Small intestine (tissue), 7 donors: ENCODE measurements at regions not wholly inside any gene's neighbourhood (a gene's known extent, or its start where the extent isn't known, plus 50 kb on each side); places are given as distances from the start of the nearest gene placed in this dataset.

ENCODE experiments used
- DNase-seq, 2 donors: peaks; one replicate each; pipeline versions ENCODE4 v3.0.0 to v3.0.0-alpha.2; 2013
- FAIRE-seq: peaks from 2 replicates; lab custom pipeline; 2012; peaks lifted over from hg19 to GRCh38; lab: Jason Lieb, UNC
- H3K27ac ChIP-seq, 3 donors: one replicate each; pipeline ENCODE4 v1.5.1; 2013; ENCODE audit warnings: low read length in 2 of 3, mild to moderate bottlenecking in 2 of 3, control low read depth in 1 of 3, inconsistent platforms in 1 of 3, low read depth in 1 of 3, moderate library complexity in 1 of 3
- H3K27me3 ChIP-seq, 3 donors: one replicate each; pipeline ENCODE4 v1.6.1; 2013; ENCODE audit warnings: low read length in 3 of 3, inconsistent platforms in 1 of 3; ENCODE audit not compliant: control insufficient read depth in 3 of 3, insufficient read depth in 3 of 3
- H3K36me3 ChIP-seq, 3 donors: one replicate each; pipeline ENCODE4 v1.6.1; 2013; ENCODE audit warnings: low read length in 3 of 3, inconsistent platforms in 1 of 3, low read depth in 1 of 3, mild to moderate bottlenecking in 1 of 3, moderate library complexity in 1 of 3; ENCODE audit not compliant: control insufficient read depth in 3 of 3, insufficient read depth in 2 of 3
- H3K4me1 ChIP-seq, 3 donors: one replicate each; pipeline ENCODE4 v1.6.1; 2013; ENCODE audit warnings: low read length in 2 of 3, inconsistent platforms in 1 of 3, low read depth in 1 of 3, mild to moderate bottlenecking in 1 of 3, moderate library complexity in 1 of 3; ENCODE audit not compliant: control insufficient read depth in 3 of 3, insufficient read depth in 2 of 3
- H3K4me3 ChIP-seq, 3 donors: one replicate each; pipeline ENCODE4 v1.5.1; 2013; ENCODE audit warnings: low read length in 3 of 3, control low read depth in 1 of 3, inconsistent platforms in 1 of 3, low read depth in 1 of 3, mild to moderate bottlenecking in 1 of 3, moderate library complexity in 1 of 3
- H3K9me3 ChIP-seq, 2 donors: one replicate each; pipeline ENCODE4 v1.6.1; 2013; ENCODE audit warnings: low read depth in 1 of 2, low read length in 1 of 2; ENCODE audit not compliant: control insufficient read depth in 2 of 2, insufficient read depth in 1 of 2
- WGBS, 3 donors: extraction: QIAGEN DNeasy Blood & Tissue Kit; methylation state at CpG; one replicate each; pipeline ENCODE4 v1.1.7; 2013; 5-methylcytosine and 5-hydroxymethylcytosine counted together
- donor health status: healthy with polysubstance abuse.
- donor health status: control.
- donor health status: control.
- donor health status: Bipolar disorder and iron deficiency.
- donor health status: healthy.

DNA sequence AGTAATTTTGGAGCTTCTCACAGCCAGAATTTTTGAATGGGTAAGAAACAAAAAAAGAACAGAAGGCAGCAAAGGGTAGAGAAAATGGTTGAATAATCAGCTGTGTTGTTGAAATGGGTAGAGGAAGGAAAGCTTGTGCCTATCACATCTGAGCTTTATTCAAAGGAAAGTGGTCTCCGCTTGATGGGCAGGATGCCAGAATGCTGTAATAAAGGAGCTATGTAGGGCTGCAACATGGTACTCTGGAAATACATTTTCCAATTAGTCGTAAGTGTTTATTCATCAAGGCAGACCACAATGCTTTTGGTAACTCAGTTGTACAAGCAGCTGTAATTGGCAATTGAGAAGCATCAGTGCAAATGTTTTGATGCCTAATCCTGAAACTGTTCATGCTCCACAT, 196.9 kb downstream of the ICOS start:
- no peak for FAIRE-seq

DNA sequence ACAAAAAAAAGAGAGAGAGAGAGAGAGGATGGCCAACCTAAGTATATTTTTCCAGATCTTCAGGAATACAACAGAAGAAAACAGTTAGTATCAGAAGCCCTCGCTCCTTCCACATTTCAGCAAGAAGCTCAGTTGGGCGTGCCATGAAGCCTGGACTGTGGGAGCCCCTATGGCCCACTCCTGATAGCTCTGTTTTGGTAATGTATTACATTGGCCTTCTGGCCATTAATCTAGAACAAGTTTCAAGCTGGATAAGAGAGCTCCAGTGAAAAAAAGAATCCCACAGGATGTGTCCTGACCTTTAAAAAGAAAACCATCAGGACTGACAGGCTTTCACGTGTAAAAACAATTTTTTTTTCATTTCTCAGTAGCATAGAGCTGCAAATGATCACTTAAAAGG, 197.9 kb downstream of the ICOS start:
- no peak for FAIRE-seq
- WGBS, 3 donors = 70 to 77% (median 72%) methylated on average over 3 of the region's 3 CpGs
- H3K9me3 ChIP-seq = no peaks in the 10 kb centered on the region

More for the DNA sequence above, 196.9 kb downstream of the ICOS start:
- DNase-seq = no peak
- WGBS, 3 donors = 82 to 97% (median 83%) methylated on average over 2 of the region's 2 CpGs
- Histone ChIP-seq H3K27me3 (peaks cover 0 to 8% (median 2%) of the 10 kb centered on the region in 3 donors), H3K36me3 (no peaks in the 10 kb centered on the region), H3K4me1 (peaks cover 0 to 2% (median 0%) of the 10 kb centered on the region in 3 donors), H3K9me3 (no peaks in the 10 kb centered on the region), H3K4me3 (no peak overlapping the region), H3K27ac (no peak overlapping the region)

DNA sequence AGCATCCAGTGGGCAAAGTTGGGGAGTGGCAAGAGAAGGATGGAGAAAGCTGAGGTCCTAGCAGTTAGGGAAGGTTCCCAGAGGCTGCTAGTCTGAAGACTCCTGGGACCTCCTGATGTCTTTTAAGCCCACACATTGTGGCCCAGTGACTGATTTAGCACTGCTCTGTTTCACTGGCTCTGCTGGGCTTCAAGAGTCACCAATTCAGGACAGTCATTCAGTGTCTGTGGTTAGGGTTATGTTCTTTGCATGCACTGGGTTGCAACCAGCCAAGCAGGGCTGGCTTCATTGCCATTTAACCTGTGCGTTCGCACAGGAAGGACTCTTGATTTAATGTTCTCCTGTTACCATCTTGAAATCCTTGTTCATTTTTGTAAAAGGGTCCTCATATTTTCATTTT, 199.2 kb downstream of the ICOS start:
- no peaks in the 10 kb centered on the region for H3K9me3 ChIP-seq
- H3K4me1 ChIP-seq = peaks cover 0 to 2% (median 0%) of the 10 kb centered on the region in 3 donors
- H3K36me3 ChIP-seq = no peaks in the 10 kb centered on the region
- H3K27me3 ChIP-seq = peaks cover 0 to 3% (median 0%) of the 10 kb centered on the region in 3 donors
- no peak overlapping the region for H3K27ac ChIP-seq
- 92 to 97% (median 96%) methylated on average over 2 of the region's 2 CpGs for WGBS, 3 donors
- DNase-seq = no peak
- H3K4me3 ChIP-seq = no peak overlapping the region
- no peak for FAIRE-seq

More for the DNA sequence above, 197.9 kb downstream of the ICOS start:
- H3K27ac ChIP-seq = no peak overlapping the region
- DNase-seq = no peak
- H3K36me3 ChIP-seq = no peaks in the 10 kb centered on the region
- peaks cover 0 to 8% (median 2%) of the 10 kb centered on the region in 3 donors for H3K27me3 ChIP-seq
- H3K4me1 ChIP-seq = peaks cover 0 to 2% (median 0%) of the 10 kb centered on the region in 3 donors
- no peak overlapping the region for H3K4me3 ChIP-seq

DNA sequence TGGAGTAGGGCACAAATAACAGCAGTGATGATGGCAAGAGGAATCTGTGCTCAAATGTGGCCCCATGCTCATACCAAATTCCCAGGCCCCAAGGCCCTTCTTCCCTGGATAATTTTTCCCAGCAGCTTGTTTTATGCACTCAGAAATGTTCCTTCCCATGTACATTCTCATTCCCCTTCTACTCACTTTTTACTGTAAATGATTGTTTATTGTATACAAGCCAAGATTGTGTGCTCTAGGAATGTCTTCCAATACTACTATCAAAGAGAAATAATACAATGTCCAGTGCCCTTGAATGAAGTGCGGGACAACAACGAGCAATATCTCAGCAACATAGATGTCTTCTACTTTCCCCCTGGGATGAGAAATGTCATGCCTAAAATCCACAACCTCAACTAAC, 201.6 kb downstream of the ICOS start:
- Histone ChIP-seq H3K36me3 (no peaks in the 10 kb centered on the region), H3K27ac (no peak overlapping the region), H3K9me3 (no peaks in the 10 kb centered on the region), H3K27me3 (peaks cover 0 to 6% (median 0%) of the 10 kb centered on the region in 3 donors), H3K4me3 (no peak overlapping the region), H3K4me1 (peaks cover 0 to 2% (median 0%) of the 10 kb centered on the region in 3 donors)
- DNase-seq = no peak
- FAIRE-seq = no peak
- WGBS, 3 donors = 82 to 90% (median 89%) methylated on average over 2 of the region's 2 CpGs

DNA sequence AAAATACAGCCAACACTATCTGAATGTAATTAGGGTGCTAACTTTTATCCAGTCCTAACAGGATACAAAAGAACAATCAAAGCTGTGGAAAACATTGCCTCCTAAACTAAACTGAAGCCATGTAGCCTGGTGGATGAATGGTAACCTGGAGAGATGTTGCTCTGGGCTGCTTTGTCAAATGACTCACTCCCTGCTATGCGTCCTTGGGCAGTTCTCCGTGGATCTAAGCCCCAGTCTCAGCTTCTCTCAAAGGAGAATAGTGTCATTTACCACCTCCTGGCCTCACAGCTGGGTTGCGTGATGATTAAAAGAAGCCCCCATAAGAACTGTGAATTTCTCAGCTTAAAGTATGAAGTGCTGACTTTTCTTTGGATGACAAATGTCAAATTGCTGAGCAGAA, 203.7 kb downstream of the ICOS start:
- no peak for FAIRE-seq
- peaks cover 0 to 6% (median 0%) of the 10 kb centered on the region in 3 donors for H3K27me3 ChIP-seq
- DNase-seq = no peak
- H3K4me1 ChIP-seq = peaks cover 0 to 2% (median 0%) of the 10 kb centered on the region in 3 donors
- H3K4me3 ChIP-seq = no peak overlapping the region
- 78 to 91% (median 85%) methylated on average over 3 of the region's 3 CpGs for WGBS, 3 donors
- no peak overlapping the region for H3K27ac ChIP-seq
- no peaks in the 10 kb centered on the region for H3K9me3 ChIP-seq
- no peaks in the 10 kb centered on the region for H3K36me3 ChIP-seq

DNA sequence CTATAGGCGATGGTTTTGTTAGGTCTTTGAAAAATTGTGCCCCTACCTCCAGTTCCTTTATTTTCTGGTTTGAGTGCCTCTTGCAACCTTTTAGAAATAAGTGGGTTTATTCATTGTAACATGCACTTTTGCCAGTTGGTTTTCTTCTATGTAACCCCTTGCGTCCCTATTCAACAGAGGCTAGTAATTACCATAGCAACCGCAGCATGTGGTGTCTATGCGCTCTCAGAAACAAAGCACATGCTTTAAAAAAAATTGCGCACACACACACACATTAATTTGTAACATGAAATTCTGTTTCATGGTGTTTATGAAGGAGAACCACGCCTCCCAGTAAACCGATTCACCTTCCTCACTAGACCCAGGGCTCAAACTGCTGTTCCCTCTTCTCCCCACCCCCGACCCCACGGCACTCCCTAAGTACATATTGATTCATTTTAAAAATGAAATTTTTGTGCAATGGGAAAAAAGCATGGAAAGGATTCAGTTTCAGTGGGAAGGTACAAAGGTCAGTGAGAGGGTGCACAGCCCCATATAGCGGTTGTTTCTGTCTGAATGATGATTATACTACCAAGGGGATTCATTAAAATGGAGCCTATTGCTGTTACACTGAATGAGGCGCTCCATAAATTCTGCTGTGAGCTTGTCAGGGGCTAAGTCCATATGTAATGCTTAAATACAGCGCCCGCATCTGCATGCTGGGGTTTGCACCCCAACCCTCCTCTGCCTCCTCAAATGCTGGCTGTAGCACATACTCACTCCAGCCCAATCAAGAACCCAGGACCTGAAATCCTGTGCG, 206.9 kb downstream of the ICOS start:
- DNase-seq (no peak), FAIRE-seq (no peak)
- 55 to 72% (median 65%) methylated on average over 14 of the region's 14 CpGs for WGBS, 3 donors
- H3K4me3 ChIP-seq = no peak overlapping the region
- H3K27me3 ChIP-seq = peaks cover 0 to 2% (median 0%) of the 10 kb centered on the region in 3 donors
- no peaks in the 10 kb centered on the region for H3K4me1 ChIP-seq
- no peaks in the 10 kb centered on the region for H3K36me3 ChIP-seq
- no peak overlapping the region for H3K27ac ChIP-seq
- no peaks in the 10 kb centered on the region for H3K9me3 ChIP-seq

DNA sequence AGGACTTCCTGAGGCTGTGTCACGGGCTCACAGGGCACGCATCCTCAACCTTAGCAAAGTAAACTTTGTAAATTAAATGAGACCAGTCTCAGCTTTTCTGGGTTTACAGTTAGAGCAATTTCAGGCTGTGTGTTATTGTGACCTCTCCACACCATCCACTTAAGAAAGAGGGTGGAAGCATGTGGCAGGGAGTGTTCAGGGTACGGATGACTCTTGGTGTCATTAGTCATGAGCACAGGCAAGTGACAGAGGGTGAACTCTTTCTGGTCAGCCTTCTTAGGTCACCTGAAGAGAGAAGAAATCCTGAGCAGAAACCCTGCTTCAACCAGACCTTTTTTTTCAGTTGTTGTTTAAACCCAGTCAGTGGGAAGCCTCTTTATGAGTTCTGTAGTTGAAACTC, 207.9 kb downstream of the ICOS start:
- H3K36me3 ChIP-seq = no peaks in the 10 kb centered on the region
- no peaks in the 10 kb centered on the region for H3K9me3 ChIP-seq
- FAIRE-seq = no peak
- DNase-seq = no peak
- no peak overlapping the region for H3K4me3 ChIP-seq
- WGBS, 3 donors = 86 to 95% (median 93%) methylated on average over 3 of the region's 3 CpGs
- H3K27me3 ChIP-seq = peaks cover 0 to 2% (median 0%) of the 10 kb centered on the region in 3 donors
- no peaks in the 10 kb centered on the region for H3K4me1 ChIP-seq
- H3K27ac ChIP-seq = no peak overlapping the region

DNA sequence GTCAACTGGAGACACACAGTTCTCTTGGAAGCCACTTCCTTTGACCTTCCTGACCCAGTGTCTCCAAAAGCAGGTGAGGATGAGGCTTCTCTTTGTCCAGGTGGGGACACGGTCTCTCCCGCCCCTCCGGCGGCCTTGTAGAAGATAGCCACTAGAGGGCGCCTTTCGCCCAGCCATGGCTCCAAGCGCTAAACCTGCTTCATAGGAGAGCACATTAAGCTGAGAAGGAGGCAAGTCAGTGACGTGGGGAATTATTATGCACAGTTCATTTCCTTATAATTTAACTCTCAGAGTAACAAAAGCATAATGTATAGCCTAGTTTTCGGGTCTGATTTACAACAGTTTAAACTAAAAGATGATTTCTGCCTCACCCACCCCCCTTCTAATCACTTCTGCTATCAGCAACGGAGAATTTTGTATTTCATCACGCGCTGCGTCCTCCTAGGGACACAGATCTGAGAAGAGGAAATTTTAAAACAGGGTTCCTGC, 208.7 kb downstream of the ICOS start:
- H3K9me3 ChIP-seq = no peaks in the 10 kb centered on the region
- H3K4me1 ChIP-seq = no peaks in the 10 kb centered on the region
- FAIRE-seq (no peak), DNase-seq (peak; percentile 85 to 87)
- WGBS, 3 donors = 4 to 11% (median 5%) methylated on average over 13 of the region's 13 CpGs
- no peak overlapping the region for H3K27ac ChIP-seq
- peaks cover 0 to 2% (median 0%) of the 10 kb centered on the region in 3 donors for H3K27me3 ChIP-seq
- H3K4me3 ChIP-seq = peak overlapping the region in 2 of 3 donors; percentile 26 to 35
- no peaks in the 10 kb centered on the region for H3K36me3 ChIP-seq
